Forelimb muscle (tissue), 1 donor: ENCODE measurements at regions not wholly inside any gene's neighbourhood (a gene's known extent, or its start where the extent isn't known, plus 50 kb on each side); places are given as distances from the start of the nearest gene placed in this dataset.
"Not testable (repeated sequence)": the region's sequence is repeated elsewhere in the genome, so short reads cannot be mapped to it uniquely, and the experiment has no call there.

Experiments
- DNase-seq: peaks from one replicate; pipeline ENCODE4 v3.0.0-alpha.2; 2013; ENCODE audit warnings: low read depth

GRCh38 chr7:89401099-89401498 lies 605.6 kb upstream of the TEX47 start:
- DNase-seq = no peak

DNA sequence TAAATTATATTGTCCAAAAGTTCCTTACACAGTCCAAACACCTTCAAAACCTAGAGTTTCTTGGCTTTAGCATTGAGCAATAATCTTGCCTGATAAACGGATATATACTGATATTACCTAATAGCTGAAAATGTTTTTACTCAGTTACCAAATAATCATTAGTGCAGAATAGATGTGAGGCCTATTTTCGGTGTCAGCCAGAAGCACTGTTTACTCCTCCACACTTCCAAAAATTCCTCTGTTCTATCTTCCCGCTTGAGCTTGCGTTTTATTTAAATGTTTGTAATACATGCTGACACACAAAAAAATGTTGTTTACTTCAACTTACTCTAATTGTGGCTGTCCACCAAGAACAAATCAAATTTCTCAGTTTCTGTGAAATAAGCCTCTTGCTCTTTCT lies 606.2 kb upstream of the TEX47 start:
- no peak for DNase-seq

- no peak for DNase-seq
These were observed 656.4 kb upstream of the TEX47 start for GRCh38 chr7:89451911-89452310.

- DNase-seq = no peak
These were observed 661.0 kb upstream of the TEX47 start for GRCh38 chr7:89456556-89456955.

GRCh38 chr7:89458114-89458513 lies 662.6 kb upstream of the TEX47 start:
- DNase-seq = no peak

DNA sequence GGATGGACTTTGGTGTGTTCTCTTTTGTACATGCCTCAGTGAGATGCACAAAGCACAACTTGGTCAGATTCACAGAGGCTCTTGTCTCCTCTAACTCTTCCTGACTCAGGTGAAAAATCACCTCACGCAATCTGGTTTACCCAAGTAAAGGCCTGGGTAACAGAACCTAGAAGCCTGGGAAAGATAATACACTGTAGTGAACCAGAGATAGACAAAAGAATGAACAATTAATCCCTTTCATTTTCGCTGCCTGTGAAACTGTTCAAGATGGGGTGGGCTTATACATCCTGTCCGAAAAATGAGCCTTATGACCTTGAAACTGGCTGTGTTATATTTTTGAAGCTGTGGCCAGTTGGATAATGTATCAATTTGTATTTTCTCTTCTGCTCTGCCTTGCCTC lies 678.9 kb upstream of the TEX47 start:
- no peak for DNase-seq

DNA sequence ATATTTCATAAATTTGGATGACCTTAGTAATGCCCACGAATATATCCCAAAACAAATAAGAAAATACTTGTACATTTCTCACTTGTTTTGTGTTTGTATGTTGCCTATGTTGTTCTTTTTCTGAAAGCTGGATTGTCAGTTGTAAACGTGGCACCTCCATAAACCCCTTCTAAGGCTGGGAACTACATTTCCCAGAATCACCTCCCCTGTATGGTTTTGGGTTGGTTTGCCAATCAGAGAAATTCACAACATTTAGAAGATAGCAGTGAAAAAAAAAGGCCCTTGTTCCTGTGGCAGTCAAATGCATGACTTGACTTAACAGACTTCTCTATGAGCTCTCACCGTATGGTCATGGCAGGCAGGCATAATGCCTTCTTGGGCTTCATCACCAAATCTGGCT lies 676.3 kb upstream of the STEAP1 start:
- no peak for DNase-seq

GRCh38 chr7:89495704-89496103 lies 658.6 kb upstream of the STEAP1 start:
- no peak for DNase-seq

- no peak for DNase-seq
These were observed 654.2 kb upstream of the STEAP1 start for GRCh38 chr7:89500084-89500483.

- DNase-seq = no peak
These were observed 651.0 kb upstream of the STEAP1 start for GRCh38 chr7:89503281-89503680.

GRCh38 chr7:89507034-89507433 lies 647.2 kb upstream of the STEAP1 start:
- DNase-seq = no peak

DNA sequence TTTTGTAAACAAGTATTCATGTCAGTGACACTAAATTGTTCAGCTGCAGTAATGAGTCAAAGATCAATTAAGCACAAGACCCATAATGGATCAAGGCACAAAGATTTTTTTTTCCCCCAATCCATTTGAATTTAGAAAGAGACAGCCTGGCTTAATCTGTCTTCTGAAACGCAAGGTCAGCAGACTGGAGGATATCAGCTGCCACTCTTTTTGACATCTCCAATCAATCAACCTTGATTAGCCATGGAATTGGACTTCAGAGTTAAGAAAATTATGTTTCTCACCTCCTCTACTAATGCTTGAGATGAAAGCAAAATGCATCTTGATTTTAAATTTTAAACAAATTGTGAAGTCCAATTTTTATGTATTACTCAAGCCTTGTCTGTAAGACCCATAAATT lies 642.4 kb upstream of the STEAP1 start:
- DNase-seq = no peak

- DNase-seq = no peak
These were observed 639.3 kb upstream of the STEAP1 start for GRCh38 chr7:89514970-89515369.

DNA sequence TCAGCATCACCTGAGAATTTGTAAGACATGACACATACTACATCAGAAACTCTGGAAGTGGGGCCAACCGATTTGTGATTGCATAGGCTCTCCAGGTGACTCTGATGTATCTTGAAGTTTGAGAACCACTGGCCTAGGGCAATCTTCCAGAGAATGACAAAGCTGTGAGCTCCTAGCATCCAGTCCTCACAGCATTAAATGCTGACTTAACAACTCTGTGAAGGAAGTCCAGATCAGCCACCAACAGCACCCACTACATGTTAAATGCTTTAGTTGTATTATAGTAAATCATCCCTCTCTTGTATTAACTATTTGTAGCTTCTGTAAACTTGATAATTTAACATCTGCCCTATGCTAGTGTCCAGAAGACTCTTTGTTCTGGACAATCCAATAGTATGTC lies 636.5 kb upstream of the STEAP1 start:
- DNase-seq = no peak

- no peak for DNase-seq
These were observed 604.5 kb upstream of the STEAP1 start for GRCh38 chr7:89549768-89550167.

- DNase-seq = no peak
These were observed 600.1 kb upstream of the STEAP1 start for GRCh38 chr7:89554209-89554608.

DNA sequence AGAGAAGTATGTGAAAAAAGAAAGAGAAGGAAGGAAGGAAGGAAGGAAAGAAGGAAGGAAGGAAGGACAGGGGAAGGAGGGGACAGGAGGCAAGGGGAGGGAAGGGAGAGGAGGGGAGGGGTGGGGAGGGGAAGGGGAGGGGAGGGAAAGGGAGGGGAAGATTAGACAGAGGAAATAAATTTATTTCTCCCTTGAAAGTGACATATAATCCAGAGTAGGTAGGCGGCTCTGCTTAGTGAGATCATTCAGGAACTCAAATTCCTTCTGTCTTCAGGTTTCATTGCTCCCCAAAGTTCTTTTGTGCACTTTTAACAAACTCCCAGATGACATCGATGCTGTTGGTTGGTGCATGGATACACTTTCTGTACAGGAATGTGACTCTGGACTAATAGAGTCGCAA lies 594.7 kb upstream of the STEAP1 start:
- DNase-seq = no peak

DNA sequence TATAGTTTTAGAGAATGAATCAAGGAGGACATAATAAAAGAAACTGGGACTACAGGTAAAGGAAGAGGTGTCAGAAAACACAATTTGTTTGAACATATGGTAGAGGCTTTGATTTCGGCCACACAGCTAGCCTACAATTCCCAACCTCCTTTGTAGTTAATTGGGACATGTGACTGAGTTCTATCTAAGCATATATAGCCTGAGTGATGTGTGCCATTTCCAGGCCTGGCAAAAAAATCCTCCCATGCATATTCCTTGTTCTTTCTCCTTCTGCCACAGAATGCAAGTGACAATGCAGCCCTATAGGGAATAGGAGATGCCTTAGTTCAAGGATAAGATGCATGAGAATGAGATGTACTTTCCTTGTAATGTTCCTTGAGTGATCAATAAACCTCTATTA lies 590.7 kb upstream of the STEAP1 start:
- DNase-seq = no peak

DNA sequence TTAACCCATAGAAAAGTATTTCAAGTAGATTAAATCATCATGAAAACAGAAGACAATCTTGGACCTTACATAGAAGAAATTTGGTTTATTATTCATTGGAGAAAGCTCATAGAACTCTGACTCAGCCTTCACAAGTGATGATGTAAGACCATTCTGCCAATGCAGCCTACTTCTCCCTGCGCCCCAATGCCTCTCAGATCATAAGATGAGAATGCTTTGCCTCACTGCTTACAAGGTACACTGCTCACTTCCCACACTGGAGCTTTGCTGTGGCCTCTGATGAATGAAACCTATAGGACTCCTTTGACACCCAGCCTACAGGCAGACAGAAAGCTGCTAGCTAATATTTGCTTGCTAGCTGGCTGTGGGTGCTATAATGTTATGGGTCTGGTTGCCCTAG lies 569.4 kb upstream of the STEAP1 start:
- DNase-seq = no peak

- DNase-seq = no peak
These were observed 561.1 kb upstream of the STEAP1 start for GRCh38 chr7:89593125-89593524.

DNA sequence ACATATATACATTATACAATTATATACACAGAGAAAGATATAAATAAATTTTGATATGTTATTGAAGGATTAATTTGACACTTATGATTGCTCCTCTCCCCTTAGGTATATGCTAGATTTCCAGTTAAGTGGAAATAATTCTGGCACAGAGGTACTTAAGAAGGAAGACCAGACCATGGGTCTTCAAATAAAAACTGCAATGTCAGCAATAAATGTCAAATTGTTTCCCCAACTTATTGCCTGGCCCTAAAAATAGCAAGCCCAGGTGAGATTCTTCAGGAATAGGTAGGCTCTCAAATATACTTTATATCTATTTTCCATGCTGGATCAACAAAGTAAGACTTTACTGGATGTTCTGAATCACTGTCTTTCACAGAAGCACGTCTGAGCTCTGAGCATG lies 551.3 kb upstream of the STEAP1 start:
- DNase-seq = no peak

DNA sequence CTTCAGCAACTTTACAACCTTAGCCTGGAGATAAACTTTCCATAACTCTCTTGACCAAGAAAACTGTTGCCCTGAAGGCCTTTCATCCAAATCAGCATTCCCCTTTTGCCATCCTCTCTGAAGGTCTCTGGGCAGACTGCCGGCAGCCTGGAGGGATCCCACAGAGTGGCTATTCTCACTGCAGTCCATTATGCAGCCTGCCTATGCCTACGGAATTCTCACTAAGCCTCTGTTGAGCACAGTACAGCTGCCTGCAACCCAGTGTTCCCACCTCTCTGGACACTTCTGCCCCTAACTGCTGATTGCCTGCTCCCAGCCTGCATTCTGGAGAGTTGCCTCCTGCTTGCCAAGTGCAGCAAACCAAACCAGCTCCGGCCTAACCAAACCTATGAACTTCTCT lies 548.9 kb upstream of the STEAP1 start:
- DNase-seq = no peak

DNA sequence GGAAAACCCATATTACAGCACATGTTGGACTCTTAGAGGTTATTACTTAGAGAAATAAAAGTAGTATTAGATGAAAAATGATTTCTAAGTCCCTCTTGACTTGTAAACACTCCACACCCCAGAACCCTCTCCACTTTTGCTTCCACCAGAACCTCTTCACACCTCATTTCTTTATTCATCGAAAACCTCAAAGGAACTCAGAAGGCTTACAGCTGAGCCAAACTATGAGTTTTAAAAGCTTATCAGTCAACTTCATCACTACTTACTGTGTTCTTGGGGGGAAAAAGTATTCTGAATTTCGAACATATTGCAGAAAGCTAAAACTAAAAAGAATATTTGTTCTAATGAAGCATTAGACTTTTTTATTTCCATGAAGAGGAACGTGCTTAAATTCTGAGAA lies 547.8 kb upstream of the STEAP1 start:
- DNase-seq = no peak

DNA sequence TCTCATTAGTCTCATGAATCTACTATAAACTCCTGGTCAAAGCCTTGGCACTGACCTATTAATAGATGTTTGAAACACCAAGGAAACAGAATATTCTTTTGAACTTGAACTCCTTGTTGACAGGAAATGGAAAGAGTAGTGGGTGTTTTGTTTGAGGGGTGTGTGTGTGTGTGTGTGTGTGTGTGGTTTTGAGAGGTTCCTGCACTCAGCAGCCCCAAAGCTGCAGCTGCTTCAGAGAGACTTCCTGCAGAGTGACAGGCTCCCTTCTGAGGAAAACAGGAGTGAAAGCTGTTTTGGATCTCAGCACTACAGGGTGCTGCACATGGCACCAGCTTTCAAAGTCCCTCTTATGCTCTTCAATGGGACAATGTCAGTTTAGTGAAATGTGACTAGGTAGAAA lies 546.5 kb upstream of the STEAP1 start:
- DNase-seq = no peak

DNA sequence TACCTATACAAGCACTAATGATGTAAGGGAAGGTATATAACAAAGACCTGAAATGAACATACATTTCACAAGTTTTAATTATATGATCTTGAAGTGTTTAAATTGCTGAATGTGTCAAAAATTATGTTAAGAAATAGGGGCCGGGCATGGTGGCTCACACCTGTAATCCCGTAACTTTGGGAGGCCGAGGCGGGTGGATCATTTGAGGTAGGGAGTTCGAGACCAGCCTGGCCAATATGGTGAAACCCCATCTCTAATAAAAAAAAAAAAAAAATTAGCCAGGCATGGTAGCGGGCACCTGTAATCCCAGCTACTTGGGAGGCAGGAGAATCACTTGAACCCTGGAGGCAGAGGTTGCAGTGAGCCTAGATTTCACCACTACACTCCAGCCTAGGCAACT lies 537.4 kb upstream of the STEAP1 start:
- DNase-seq = not testable (repeated sequence)
